SK-N-SH treated with all-trans-retinoic acid at 6 μM for 48 hours (cell line): ENCODE measurements at regions not wholly inside any gene's neighbourhood (a gene's known extent, or its start where the extent isn't known, plus 50 kb on each side); places are given as distances from the start of the nearest gene placed in this dataset.

Source experiments
- ATAC-seq: fragments of 200-7000 bp; cut with Tn5 transposase; 3 replicates; pipeline ENCODE4 v1.9.1; 2020; ENCODE audit warnings: mild to moderate bottlenecking, moderate library complexity
- ARNTL ChIP-seq: fragments of 450-650 bp; formaldehyde crosslinking; IDR thresholded peaks from 2 replicates; pipeline ENCODE4 v1.5.0; 2020; ENCODE audit warnings: low read depth, mild to moderate bottlenecking, moderate library complexity, borderline replicate concordance
- BACH2 ChIP-seq: fragments of 250-450 bp; sonication (Bioruptor Pico); IDR thresholded peaks from 2 replicates; pipeline ENCODE4 v1.9.0; 2021; ENCODE audit warnings: mild to moderate bottlenecking, borderline replicate concordance
- CREB5 ChIP-seq: fragments of 250-450 bp; sonication (Bioruptor Pico); IDR thresholded peaks from 2 replicates; pipeline ENCODE4 v1.5.1; 2020; ENCODE audit warnings: low read depth, mild to moderate bottlenecking, moderate library complexity
- CSDC2 ChIP-seq: fragments of 250-450 bp; sonication (Bioruptor Pico); IDR thresholded peaks from 2 replicates; pipeline ENCODE4 v1.5.0; 2020; ENCODE audit warnings: mild to moderate bottlenecking, moderate library complexity
- CSRNP3 ChIP-seq: fragments of 250-450 bp; sonication (Bioruptor Pico); IDR thresholded peaks from 2 replicates; pipeline ENCODE4 v1.5.1; 2021; ENCODE audit warnings: mild to moderate bottlenecking, moderate library complexity
- GLIS3 ChIP-seq: fragments of 250-450 bp; sonication (Bioruptor Pico); IDR thresholded peaks from 2 replicates; pipeline ENCODE4 v1.5.0; 2020; ENCODE audit warnings: mild to moderate bottlenecking, moderate library complexity
- ISL1 ChIP-seq: fragments of 250-450 bp; sonication (Bioruptor Pico); IDR thresholded peaks from 2 replicates; pipeline ENCODE4 v2.1.2; 2022; ENCODE audit warnings: mild to moderate bottlenecking, moderate library complexity
- OSR1 ChIP-seq: fragments of 250-450 bp; sonication (Bioruptor Pico); IDR thresholded peaks from 2 replicates; pipeline ENCODE4 v1.8.0; 2022; ENCODE audit warnings: moderate library complexity, mild to moderate bottlenecking, inconsistent platforms
- PATZ1 ChIP-seq: fragments of 250-450 bp; sonication (Bioruptor Pico); IDR thresholded peaks from 2 replicates; pipeline ENCODE4 v1.8.0; 2020; ENCODE audit warnings: mild to moderate bottlenecking, moderate library complexity, borderline replicate concordance
- PPARA ChIP-seq: fragments of 250-450 bp; sonication (Bioruptor Pico); IDR thresholded peaks from 2 replicates; pipeline ENCODE4 v1.5.0; 2020; ENCODE audit warnings: mild to moderate bottlenecking, borderline replicate concordance
- RARB ChIP-seq: fragments of 250-450 bp; sonication (Bioruptor Pico); IDR thresholded peaks from 2 replicates; pipeline ENCODE4 v1.8.0; 2021; ENCODE audit warnings: mild to moderate bottlenecking, moderate library complexity
- SNAI2 ChIP-seq: fragments of 250-450 bp; sonication (Bioruptor Pico); IDR thresholded peaks from 2 replicates; pipeline ENCODE4 v1.5.0; 2020; ENCODE audit warnings: mild to moderate bottlenecking, moderate library complexity
- TOX ChIP-seq: fragments of 250-450 bp; sonication (Bioruptor Pico); IDR thresholded peaks from 2 replicates; pipeline ENCODE4 v1.8.0; 2021; ENCODE audit warnings: mild to moderate bottlenecking, moderate library complexity, borderline replicate concordance
- TSHZ2 ChIP-seq: fragments of 250-450 bp; sonication (Bioruptor Pico); IDR thresholded peaks from 2 replicates; pipeline ENCODE4 v1.5.0; 2020; ENCODE audit warnings: mild to moderate bottlenecking, moderate library complexity
- ZC3H10 ChIP-seq: fragments of 250-450 bp; sonication (Bioruptor Pico); IDR thresholded peaks from 2 replicates; pipeline ENCODE4 v1.5.1; 2021; ENCODE audit warnings: mild to moderate bottlenecking, moderate library complexity
- ZFP3 ChIP-seq: fragments of 250-450 bp; sonication (Bioruptor Pico); IDR thresholded peaks from 2 replicates; pipeline ENCODE4 v1.5.0; 2020; ENCODE audit warnings: mild to moderate bottlenecking, moderate library complexity
- ZNF565 ChIP-seq: fragments of 450-650 bp; formaldehyde crosslinking; conservative IDR thresholded peaks from 2 replicates; pipeline ENCODE4 v1.5.0; 2020; ENCODE audit warnings: low read depth, mild to moderate bottlenecking, moderate library complexity
- ZNF70 ChIP-seq: fragments of 450-650 bp; formaldehyde crosslinking; IDR thresholded peaks from 2 replicates; pipeline ENCODE4 v1.5.0; 2020; ENCODE audit warnings: mild to moderate bottlenecking, moderate library complexity
- ZNF8 ChIP-seq: fragments of 450-650 bp; formaldehyde crosslinking; IDR thresholded peaks from 2 replicates; pipeline ENCODE4 v1.5.0; 2020; ENCODE audit warnings: mild to moderate bottlenecking, moderate library complexity

GRCh38 chr13:26497968-26498511 lies 59.4 kb upstream of the WASF3 start (continued):
- TF ChIP-seq PATZ1 (no peak), BACH2 (CRISPR knock-in tag) (no peak), CREB5 (CRISPR knock-in tag) (no peak)
- TF ChIP-seq, all 23 proteins: peak for 0

- TF ChIP-seq ZNF70 (no peak), CSRNP3 (CRISPR knock-in tag) (no peak), PPARA (no peak)
- TF ChIP-seq, all 23 proteins: peak for 0
- ATAC-seq, result peak; percentile 46
Measured at GRCh38 chr13:26498656-26499601, 58.6 kb upstream of the WASF3 start.

GRCh38 chr13:26500618-26501320 lies 56.7 kb upstream of the WASF3 start:
- ATAC-seq, result no peak
- no peak for TF ChIP-seq TOX (CRISPR knock-in tag)
- no peak for TF ChIP-seq CSDC2 (CRISPR knock-in tag)

GRCh38 chr13:26501641-26502040 lies 55.8 kb upstream of the WASF3 start:
- no peak for ATAC-seq
- TF ChIP-seq ZC3H10, result no peak

GRCh38 chr13:26502826-26503225 lies 54.7 kb upstream of the WASF3 start:
- no peak for ATAC-seq
- no peak for TF ChIP-seq TSHZ2 (CRISPR knock-in tag)
- no peak for TF ChIP-seq ZC3H10
- no peak for TF ChIP-seq CSRNP3 (CRISPR knock-in tag)
- TF ChIP-seq RARB, result no peak
- TF ChIP-seq PPARA, result no peak
- TF ChIP-seq BACH2 (CRISPR knock-in tag), result no peak
- no peak for TF ChIP-seq ISL1
- TF ChIP-seq ARNTL (CRISPR knock-in tag), result no peak
- TF ChIP-seq OSR1 (CRISPR knock-in tag), result no peak
- no peak for TF ChIP-seq ZNF8 (CRISPR knock-in tag)
- no peak for TF ChIP-seq GLIS3 (CRISPR knock-in tag)
- no peak for TF ChIP-seq ZNF565
- no peak for TF ChIP-seq ZFP3 (CRISPR knock-in tag)
- no peak for TF ChIP-seq SNAI2 (CRISPR knock-in tag)
- TF ChIP-seq, all 23 proteins: peak for 0
